HG02623 (cell line): ENCODE measurements at regions not wholly inside any gene's neighbourhood (a gene's known extent, or its start where the extent isn't known, plus 50 kb on each side); places are given as distances from the start of the nearest gene placed in this dataset.

Experiments used
- ATAC-seq: cut with Tn5 transposase; IDR thresholded peaks from one replicate; pipeline ENCODE4 v1.9.1; 2021; ENCODE audit warnings: moderate library complexity; ENCODE audit not compliant: unreplicated experiment

- no peak for ATAC-seq
Observed at GRCh38 chr7:91517201-91517785, 253.1 kb downstream of the FZD1 start.

- no peak for ATAC-seq
Observed at GRCh38 chr7:91518058-91518457, 253.8 kb downstream of the FZD1 start.

DNA sequence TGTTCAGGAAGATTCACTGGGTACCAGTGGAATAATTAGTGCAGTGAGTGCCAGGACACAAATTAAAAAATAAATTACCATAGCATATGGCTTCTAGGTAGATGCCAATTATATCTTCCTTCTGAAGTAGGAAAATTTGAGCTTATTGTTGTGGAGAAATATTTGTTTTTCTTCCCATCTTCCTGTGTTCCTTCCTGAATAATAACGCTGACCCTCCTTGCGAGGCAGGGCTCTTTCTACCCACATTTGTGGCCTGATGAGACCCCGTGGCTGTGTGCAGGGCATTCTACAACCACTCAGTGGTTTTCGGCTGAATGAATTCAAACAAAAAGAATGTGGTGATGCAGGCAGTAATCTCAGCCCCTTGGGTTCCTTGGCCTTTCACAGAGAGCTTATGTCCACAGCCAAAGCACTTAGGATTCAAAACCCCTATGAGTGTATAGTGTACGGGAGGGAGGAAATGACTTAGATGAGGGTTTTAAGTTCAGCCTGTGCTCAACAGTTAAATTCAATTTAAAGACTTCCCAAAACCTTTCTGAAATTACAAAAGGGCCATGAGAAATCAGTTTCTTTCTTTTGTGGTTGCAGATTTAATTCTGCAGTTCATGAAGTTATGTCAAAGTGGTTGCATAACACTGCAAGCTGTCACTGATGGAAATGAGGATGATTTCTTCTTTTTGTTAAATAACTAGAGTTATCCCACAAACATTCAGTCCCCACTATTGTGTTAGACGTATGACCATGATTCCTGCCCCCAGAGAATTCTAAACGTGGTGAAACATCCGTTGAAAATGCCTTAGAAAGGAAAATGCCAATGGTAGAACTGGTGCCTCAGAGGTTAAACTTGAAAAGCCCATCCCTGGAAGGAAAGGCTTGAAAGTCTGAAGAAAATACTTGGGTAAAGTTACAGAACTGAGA is 255.3 kb downstream of the FZD1 start:
- no peak for ATAC-seq

DNA sequence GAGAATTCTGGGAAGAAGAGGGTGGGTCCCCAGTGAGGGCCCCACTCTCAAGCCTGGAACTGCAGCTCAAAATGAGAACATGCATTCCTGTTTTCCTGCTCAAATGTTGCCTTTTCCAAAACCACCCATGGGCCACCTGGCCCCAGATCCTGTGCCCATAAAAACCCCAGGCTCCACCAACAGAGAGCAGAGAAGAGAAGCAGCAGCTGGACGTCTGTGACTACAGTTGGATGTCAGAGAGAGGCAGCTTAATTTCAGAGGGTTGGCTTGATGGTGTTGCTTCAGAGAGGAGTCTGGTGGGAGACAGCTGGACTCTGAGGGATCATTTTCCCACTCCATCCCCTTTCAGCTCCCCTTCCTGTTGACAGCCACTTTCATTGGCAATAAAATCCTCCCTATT is 256.4 kb downstream of the FZD1 start:
- no peak for ATAC-seq

- no peak for ATAC-seq
Observed at GRCh38 chr7:91526404-91526803, 262.2 kb downstream of the FZD1 start.

GRCh38 chr7:91527460-91527859 is 263.2 kb downstream of the FZD1 start:
- ATAC-seq, result no peak

DNA sequence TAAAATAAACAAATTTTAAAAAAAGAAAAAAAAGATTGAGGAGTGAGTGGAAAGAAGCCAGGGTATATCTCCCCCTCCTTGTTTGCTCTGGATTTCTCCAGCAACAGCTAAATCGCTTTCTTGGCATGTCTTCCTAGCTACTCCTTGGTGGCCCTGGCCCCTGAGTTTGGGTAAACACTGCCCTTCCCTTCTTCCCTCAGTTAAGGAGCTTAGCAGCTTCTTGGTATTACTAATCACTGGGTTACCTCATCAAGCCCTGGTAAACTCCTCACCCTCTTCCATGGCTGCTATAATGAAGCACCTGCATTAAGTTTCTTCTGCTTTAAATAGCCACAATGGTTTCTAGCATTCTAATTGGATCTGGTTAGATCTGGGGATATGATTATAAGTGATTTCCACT is 269.8 kb downstream of the FZD1 start:
- ATAC-seq, result no peak

DNA sequence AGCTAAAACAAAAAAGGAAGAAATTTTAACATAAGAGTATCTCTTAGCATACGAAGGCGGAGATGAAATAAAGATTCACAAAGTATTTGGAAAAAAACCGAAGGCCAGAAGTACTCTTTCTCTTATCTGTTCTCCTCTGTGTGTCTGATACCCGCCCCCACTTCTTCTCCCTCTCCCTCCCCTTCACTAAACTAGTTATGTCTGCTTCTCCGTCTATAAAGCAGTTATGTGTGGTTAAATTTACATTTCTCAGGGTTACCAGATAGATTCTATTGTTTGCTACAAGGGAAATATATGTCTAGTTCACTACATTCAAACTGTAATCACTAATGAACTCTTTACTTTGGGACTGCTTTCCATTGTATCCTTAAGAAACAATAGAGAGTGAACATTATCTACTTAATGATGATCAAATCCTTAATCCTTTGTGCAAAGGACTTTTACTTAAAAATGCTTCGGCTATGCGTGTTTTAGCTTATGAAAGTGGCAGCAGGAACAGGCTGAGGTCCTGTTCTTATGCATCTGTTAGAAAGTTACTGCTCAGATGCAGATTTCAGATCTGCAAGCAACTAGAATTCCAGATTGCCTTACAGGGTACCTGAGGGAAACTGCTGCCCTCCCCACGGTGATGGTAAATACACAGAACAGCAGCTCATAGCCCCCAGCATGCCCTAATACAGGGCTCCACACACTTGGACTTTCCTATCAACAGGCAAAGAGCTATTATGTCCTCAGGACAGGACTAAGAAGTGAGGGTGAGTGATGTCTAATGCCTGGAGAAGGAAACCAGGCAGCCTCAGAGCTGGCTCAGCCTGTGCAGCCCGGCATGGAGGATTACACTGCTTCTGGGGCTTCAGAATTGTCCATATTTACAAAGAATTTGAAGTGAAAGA is 273.3 kb downstream of the FZD1 start:
- ATAC-seq, result no peak

- no peak for ATAC-seq
Observed at GRCh38 chr7:91541641-91542040, 277.4 kb downstream of the FZD1 start.

DNA sequence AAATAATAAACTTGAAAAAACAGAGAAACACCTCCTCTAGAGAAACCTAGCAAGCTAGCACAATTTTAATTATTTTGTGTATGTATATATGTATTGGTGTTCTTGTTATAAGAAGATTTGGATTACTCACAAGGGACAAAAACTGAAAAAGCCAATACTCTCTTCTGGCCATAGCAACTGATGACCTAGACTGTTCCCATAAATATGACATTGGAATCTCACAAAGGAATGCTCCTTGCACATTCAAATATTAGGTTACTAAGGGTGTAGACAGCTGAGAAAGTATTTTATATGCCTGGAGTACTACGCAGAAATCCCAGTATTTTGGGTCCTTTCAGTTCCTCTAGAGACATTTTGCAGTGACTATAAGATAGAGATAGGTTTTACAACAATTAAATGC is 279.4 kb downstream of the FZD1 start:
- no peak for ATAC-seq

DNA sequence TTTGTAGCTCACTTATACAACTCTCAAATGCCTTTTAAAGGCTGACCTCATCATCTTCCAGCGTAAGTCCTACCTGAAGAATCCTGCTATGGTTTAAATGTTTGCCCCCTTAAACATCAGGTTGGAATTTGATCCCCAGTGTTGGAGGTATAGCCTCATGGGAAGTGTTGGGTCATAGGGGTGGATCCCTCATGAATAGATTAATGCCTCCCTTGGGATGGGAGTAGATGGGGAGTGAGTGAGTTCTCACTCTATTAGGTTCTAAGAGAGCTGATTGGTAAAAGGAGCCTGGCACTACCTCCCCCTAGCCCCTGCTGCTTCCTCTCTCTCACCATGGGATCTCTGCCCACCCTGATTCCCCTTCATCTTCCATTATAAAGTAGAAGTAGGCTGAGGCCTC is 285.6 kb downstream of the FZD1 start:
- no peak for ATAC-seq

DNA sequence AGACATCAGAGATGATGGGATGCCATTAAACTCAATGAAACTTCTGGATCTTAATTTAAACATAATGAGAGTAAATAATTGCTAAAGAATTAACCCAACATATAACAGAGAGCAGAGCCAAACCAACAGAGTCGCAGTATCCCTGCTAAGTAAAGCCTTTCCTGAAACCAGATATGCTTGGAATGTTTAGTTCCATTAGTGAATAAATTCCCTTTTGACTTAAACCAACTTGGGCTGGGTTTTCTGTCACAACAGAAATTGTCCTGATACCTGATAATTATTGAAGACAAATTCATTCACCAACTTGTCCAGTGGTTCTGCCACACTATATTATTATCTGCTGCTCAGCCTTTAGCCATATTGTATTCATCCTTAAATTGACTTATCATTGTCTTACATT is 286.7 kb downstream of the FZD1 start:
- no peak for ATAC-seq

- no peak for ATAC-seq
Observed at GRCh38 chr7:91551377-91552175, 287.3 kb downstream of the FZD1 start.

DNA sequence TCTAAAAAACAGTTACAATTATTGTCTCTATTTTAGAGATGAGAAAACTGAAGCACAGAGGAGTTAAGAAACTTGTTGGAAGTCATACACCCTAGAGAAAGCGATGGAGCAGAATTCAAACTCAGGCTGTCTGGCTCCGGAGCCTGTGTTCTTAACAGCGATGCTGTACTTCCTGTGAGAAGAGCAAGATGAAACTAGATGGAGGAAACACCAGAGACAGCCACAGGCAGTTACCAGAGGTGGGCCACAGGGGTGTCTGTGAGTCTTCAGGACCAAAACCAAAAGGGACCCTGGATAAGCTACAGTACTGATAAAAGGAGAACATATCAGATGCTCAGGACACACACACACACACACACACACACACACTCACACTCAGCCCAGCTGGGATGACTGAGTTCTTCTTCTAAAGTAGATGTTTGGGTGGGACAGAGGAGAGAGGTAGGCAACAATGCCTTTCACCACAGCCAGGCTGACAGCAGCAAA is 289.2 kb downstream of the FZD1 start:
- ATAC-seq, result no peak

- ATAC-seq, result no peak
Observed at GRCh38 chr7:91554883-91555282, 290.6 kb downstream of the FZD1 start.

- no peak for ATAC-seq
Observed at GRCh38 chr7:91556239-91556638, 292.0 kb downstream of the FZD1 start.

DNA sequence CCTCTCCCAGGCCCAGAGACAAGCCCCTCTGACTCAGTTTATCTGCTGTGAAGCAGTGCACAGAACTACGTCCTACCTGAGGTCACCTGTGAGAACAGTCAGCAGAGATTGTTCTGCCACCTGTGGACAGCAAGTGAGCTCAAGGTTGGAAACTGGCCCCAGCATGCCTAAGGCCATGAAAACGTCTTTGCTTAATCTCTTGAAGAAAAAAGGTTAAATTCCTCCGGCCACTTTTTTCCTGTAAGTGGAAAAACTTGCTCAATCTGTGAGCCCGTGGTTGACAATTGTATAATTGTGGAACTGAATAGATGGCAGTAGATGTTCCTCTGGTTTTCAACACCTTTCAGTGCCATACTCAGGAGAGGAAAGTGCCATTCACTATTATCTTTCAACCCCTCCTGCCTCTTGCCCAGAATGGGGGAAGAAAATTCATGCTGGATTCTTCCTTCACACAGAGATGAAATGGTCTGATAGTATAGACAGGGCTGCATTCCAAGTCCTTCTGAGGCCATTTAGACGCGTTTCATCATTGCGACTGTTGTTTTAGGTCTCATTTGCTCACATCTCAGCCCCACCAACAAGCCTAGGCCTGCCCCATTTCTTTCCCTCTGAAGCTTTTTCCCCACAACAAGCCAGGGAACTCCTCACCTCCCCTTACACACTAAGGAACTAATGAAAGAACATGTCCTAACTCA is 292.9 kb downstream of the FZD1 start:
- no peak for ATAC-seq

GRCh38 chr7:91557789-91558404 is 293.7 kb downstream of the FZD1 start:
- ATAC-seq, result peak; percentile 79

DNA sequence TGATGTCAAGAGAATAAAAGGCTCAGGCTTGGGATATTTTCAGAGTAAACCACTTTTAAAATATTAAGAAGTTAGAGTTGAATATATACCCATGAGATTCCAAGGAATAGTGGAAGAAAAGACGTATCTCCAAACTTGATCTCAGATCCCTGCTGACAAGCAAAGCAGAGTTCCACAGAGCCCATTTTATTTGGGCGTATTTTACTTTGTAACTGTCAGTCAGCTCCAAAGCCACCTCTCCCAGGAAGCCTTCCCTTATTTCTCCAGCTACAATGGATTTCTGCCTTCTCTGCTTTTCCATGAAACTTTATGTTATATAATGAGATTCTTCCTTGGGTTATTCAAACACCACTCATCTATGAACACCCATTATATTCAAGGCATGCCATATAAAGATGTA is 295.7 kb downstream of the FZD1 start:
- no peak for ATAC-seq

DNA sequence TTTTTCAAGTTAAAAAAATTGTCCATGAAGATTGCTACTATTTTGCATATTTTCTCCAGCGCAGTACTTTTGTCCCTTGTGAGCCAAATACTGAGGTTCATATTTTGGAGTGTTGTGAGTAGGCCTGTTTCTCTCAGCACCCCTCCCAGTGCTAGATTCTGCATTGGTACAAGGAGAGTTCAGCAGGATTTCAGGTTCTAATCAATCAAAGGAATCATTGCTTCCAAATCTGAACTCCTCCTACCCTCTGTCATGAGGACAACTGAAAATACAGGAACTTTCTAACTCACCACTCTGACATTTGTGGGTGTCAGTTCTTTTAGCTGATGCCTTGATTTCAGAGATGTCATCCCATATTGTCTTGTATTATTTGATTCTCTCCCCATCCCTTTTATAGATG is 299.9 kb downstream of the FZD1 start:
- no peak for ATAC-seq
